ENCODE measurements at regions not wholly inside any gene's neighbourhood (a gene's known extent, or its start where the extent isn't known, plus 50 kb on each side); places are given as distances from the start of the nearest gene placed in this dataset.

- TF ChIP-seq CTCF (IDR thresholded peaks at IDR 0.05; ENCODE audit: poor library complexity) (no peak), EZH2 (IDR thresholded peaks at IDR 0.05; ENCODE audit: borderline replicate concordance) (no peak)
These were observed 78.7 kb upstream of the TYRP1 start for GRCh38 chr9:12614488-12614887.

All from hepatocyte (in vitro differentiated cells).